ENCODE measurements at regions not wholly inside any gene's neighbourhood (a gene's known extent, or its start where the extent isn't known, plus 50 kb on each side); places are given as distances from the start of the nearest gene placed in this dataset.

DNA sequence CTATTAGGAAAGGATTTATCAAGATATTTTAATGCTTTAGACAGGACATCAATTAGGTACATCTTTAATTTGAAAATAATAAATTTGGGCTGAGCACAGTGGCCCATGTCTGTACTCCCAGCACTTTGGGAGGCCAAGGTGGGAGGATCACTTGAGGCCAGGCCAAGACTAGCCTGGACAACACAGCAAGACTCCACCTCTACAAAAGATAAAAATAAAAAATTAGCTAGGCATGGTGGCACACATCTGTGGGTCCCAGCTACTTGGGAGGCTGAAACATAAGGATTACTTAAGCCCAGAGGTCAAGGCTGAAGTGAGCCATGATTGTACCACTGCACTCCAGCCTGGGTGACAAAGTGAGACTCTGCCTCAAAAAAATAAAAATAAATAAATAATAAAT, 59.6 kb upstream of the IRF2 start:
- Histone ChIP-seq H4K20me1 (ENCODE audit: insufficient read depth, low read length) (no peaks in the 10 kb centered on the region), H3K9ac (ENCODE audit: insufficient read depth, low read length, poor library complexity, severe bottlenecking) (no peak overlapping the region), H3K27ac (ENCODE audit: low read depth in 1 of 2, low read length in 2 of 2) (no peak overlapping the region), H3K4me3 (replicated peaks in 1 of 3; ENCODE audit: low read depth in 2 of 3, low read length in 3 of 3) (no peak overlapping the region), H3K4me2 (replicated peaks; ENCODE audit: extremely low read depth, low read length, poor library complexity, severe bottlenecking) (no peak overlapping the region), H3K36me3 (replicated peaks in 1 of 2; ENCODE audit: control insufficient read depth in 1 of 2, insufficient read depth in 2 of 2, low read length in 2 of 2) (no peaks in the 10 kb centered on the region), H3K27me3 (ENCODE audit: control insufficient read depth in 2 of 2, insufficient read depth in 2 of 2, low read length in 2 of 2) (no peaks in the 10 kb centered on the region), H2AFZ (ENCODE audit: insufficient read depth, low read depth, low read length, poor library complexity, severe bottlenecking) (no peak overlapping the region), H3K4me1 (ENCODE audit: control insufficient read depth in 1 of 2, insufficient read depth in 2 of 2, low read length in 2 of 2) (peaks cover 30 to 36% of the 10 kb centered on the region in 2 donors), H3K79me2 (ENCODE audit: insufficient read depth, low read length) (peaks cover 8% of the 10 kb centered on the region), H3K9me3 (replicated peaks in 1 of 2; ENCODE audit: control insufficient read depth in 1 of 2, insufficient read depth in 1 of 2, low read length in 2 of 2) (no peaks in the 10 kb centered on the region)
- intact Hi-C loops (cut with micrococcal nuclease) = loop anchor here in 1 of 2 donors (10.0 kb wide), 1 partner anchor 119 kb away; no protein-coding TSS in a partner anchor
- Mint-ChIP-seq H3K36me3 (peaks cover 0 to 4% of the 10 kb centered on the region in 2 donors), H3K27me3 (ENCODE audit: low read depth in 3 of 3) (peaks cover 0 to 3% (median 2%) of the 10 kb centered on the region in 3 donors), H3K4me1 (peaks cover 55% of the 10 kb centered on the region), H3K9me3 (no peaks in the 10 kb centered on the region), H3K4me3 (no peak overlapping the region), H3K27ac (peak overlapping the region in 2 of 7 donors; percentile 1 to 17)
- no peak for DNase-seq
- TF ChIP-seq, protein P1, sequence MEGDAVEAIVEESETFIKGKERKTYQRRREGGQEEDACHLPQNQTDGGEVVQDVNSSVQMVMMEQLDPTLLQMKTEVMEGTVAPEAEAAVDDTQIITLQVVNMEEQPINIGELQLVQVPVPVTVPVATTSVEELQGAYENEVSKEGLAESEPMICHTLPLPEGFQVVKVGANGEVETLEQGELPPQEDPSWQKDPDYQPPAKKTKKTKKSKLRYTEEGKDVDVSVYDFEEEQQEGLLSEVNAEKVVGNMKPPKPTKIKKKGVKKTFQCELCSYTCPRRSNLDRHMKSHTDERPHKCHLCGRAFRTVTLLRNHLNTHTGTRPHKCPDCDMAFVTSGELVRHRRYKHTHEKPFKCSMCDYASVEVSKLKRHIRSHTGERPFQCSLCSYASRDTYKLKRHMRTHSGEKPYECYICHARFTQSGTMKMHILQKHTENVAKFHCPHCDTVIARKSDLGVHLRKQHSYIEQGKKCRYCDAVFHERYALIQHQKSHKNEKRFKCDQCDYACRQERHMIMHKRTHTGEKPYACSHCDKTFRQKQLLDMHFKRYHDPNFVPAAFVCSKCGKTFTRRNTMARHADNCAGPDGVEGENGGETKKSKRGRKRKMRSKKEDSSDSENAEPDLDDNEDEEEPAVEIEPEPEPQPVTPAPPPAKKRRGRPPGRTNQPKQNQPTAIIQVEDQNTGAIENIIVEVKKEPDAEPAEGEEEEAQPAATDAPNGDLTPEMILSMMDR (IDR thresholded peaks at IDR 0.05) = no peak

DNA sequence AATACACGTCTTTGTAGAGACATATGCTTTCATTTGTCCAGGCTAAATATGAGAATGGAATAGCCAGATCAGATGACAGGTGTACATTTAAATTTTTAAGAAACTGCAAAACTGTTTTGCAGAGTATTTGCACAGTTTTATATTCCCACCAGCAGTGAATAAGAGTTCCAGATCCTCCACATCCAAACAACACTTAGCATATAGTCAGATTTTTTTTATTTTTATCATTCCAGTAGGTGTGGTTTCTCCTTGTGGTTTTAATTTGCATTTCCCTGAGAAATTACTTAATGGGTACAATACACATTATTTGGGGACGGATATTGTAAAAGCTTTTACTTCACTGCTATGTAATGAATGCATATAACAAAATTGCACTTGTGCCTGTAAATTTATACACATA, 56.7 kb upstream of the IRF2 start:
- Histone ChIP-seq H3K79me2 (ENCODE audit: insufficient read depth, low read length) (no peaks in the 10 kb centered on the region), H3K4me1 (ENCODE audit: control insufficient read depth in 1 of 2, insufficient read depth in 2 of 2, low read length in 2 of 2) (peaks cover 26 to 29% of the 10 kb centered on the region in 2 donors), H2AFZ (ENCODE audit: insufficient read depth, low read depth, low read length, poor library complexity, severe bottlenecking) (no peak overlapping the region), H3K27me3 (ENCODE audit: control insufficient read depth in 2 of 2, insufficient read depth in 2 of 2, low read length in 2 of 2) (no peaks in the 10 kb centered on the region), H3K9ac (ENCODE audit: insufficient read depth, low read length, poor library complexity, severe bottlenecking) (no peak overlapping the region), H3K9me3 (replicated peaks in 1 of 2; ENCODE audit: control insufficient read depth in 1 of 2, insufficient read depth in 1 of 2, low read length in 2 of 2) (no peaks in the 10 kb centered on the region), H3K27ac (ENCODE audit: low read depth in 1 of 2, low read length in 2 of 2) (no peak overlapping the region), H4K20me1 (ENCODE audit: insufficient read depth, low read length) (no peaks in the 10 kb centered on the region), H3K4me3 (replicated peaks in 1 of 3; ENCODE audit: low read depth in 2 of 3, low read length in 3 of 3) (no peak overlapping the region), H3K4me2 (replicated peaks; ENCODE audit: extremely low read depth, low read length, poor library complexity, severe bottlenecking) (no peak overlapping the region), H3K36me3 (replicated peaks in 1 of 2; ENCODE audit: control insufficient read depth in 1 of 2, insufficient read depth in 2 of 2, low read length in 2 of 2) (no peaks in the 10 kb centered on the region)
- no peak overlapping the region for H3K4me3 Mint-ChIP-seq
- intact Hi-C loops (cut with micrococcal nuclease) = loop anchor here in 1 of 2 donors (10.0 kb wide), 1 partner anchor 116 kb away; no protein-coding TSS in a partner anchor
- TF ChIP-seq, protein P1 (IDR thresholded peaks at IDR 0.05) = no peak
- H3K27me3 Mint-ChIP-seq (ENCODE audit: low read depth in 3 of 3) = peaks cover 0 to 3% (median 0%) of the 10 kb centered on the region in 3 donors
- no peak for DNase-seq
- H3K4me1 Mint-ChIP-seq = peaks cover 50% of the 10 kb centered on the region
- WGBS (ENCODE audit: insufficient coverage) = 100% methylated on average over 1 of the region's 2 CpGs
- peaks cover 0 to 4% of the 10 kb centered on the region in 2 donors for H3K36me3 Mint-ChIP-seq
- no peak overlapping the region for H3K27ac Mint-ChIP-seq
- peaks cover 0 to 3% (median 0%) of the 10 kb centered on the region in 7 donors for H3K9me3 Mint-ChIP-seq
